ENCODE measurements at regions not wholly inside any gene's neighbourhood (a gene's known extent, or its start where the extent isn't known, plus 50 kb on each side); places are given as distances from the start of the nearest gene placed in this dataset.

DNA sequence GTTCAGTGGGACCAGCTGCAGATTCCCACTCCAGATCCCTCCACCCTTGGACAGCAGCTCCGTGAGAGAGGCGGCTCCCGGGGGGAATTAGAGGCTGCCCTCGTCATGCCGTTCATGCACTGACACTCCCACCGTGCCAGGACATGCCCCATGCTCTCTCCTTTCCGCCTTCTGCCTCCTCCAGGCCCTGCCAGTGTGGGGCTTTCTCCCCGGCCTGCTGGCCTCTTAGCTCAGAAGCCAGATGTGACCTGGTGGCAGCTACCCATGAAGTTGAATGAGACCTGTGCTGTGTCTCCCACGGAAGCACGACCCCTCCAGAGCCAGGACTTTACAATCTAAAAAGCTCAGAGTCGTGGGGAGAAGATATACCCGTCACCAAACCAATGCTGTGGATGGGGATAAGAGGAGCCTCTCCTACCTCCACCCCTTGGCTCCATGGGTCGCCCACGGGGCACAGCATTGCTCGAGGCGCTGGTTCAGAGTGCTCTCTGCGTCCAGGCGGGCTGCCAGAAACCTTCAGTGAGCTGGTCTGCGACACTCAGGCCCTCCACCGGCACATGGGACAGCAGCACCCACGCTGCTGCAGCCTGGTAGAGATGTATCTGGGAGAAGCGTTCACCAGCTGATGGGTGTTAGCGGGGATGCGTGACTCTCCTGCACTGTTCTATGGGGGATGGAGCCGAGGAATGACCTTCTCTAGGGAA is 111.0 kb upstream of the GPC1 start:
- no peak for DNase-seq

DNA sequence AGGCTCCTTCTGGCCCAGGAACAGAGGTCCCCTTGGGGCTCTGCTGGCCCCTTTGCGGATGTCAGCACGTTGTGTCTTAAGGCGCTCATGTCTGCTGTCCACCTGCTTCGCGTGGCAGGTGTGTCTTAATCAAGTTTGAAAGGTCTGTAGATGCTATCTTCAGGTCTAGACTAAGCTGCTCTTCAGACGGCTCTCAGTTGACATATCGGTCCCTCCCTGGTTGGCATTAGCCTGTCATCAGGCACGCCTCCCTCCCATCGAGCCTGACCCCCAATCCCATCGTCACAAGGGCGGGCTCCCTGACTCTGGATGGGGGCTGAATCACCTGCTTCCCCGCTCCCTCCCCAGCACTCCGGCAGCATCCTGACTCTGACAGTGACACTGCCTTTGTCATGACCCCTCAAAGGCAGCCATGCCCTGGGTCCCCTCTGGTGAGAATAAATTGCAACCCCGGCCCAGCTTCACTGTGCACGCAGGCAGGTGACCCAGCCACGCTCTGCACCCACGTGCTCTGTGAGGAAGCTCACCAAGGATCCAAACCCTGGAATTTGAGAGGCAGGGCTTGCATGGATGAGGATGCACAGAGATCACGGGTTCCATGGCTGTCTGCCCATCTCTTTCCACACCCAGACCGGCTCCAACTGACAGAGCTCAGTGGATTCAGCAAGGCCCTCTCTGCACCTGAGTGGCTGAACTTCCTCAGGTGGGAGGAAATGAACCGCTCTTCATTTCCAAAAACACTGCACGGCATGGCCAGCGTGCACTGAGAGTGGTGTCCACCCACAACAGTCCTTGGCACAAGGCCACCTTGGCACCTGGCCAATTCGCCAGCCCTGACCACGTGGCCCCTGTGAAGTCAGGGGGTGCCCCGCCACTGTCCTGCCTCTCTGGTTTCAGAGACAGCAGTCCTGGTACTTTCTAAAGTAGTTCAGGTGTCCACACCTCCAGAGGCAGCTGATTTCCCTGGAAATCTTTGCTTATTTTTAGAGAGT is 110.2 kb upstream of the GPC1 start:
- no peak for DNase-seq

DNA sequence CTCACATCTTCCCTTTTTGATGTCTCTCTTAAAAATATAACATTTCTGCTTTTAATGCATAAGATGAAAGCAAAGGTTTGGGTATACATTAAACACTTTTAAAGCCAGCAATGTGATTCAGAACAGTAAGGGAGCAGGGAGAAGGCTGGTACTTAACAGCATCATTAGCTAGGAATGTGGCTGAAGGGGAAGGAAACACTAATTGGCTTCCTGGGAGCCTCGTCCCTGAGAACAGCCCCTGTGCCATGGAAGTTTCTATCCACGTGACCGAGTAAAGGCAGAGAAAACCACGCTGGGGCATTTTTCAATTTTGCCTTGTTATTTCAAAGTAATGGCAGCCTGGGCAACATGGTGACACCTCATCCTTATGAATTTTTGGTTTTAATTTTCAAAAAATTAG is 109.2 kb upstream of the GPC1 start:
- no peak for DNase-seq

DNA sequence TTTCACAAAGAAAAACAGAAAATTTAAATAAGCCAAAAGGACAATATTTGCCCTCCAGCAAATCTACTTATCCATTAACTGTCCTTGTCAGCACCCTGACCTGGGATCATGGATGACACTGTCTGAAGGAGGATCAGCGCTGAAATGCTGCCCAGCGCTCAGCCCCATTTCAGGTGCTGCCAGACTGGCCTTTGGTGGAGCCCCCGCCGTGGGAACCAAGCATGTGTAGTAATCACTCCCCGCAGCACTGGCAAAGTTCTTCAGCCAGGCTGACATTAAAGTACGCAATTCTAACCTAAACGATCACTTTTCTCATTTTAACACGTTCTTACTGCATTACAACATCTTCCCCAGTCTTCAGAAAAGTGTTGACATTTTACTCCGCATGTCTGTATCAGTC is 108.6 kb upstream of the GPC1 start:
- no peak for DNase-seq

DNA sequence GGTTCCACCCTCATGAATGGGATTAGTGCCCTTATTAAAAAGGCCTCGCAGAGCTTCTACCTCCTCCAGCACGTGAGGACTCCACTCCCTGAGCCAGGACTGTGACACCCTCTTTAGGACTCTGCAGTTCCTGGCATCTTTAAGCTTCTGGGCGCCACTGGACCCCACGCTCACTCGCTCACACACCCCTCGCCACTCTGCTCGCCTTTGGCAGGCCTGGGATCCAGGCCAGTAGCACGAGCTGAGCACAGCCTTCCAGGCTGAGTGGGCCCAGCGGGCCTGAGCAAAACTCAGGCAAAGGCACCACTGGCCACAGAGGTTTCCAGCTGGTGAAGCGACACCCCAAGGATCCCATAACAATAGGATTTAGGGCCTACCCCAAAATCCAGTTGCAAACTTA is 107.9 kb upstream of the GPC1 start:
- DNase-seq: no peak

DNA sequence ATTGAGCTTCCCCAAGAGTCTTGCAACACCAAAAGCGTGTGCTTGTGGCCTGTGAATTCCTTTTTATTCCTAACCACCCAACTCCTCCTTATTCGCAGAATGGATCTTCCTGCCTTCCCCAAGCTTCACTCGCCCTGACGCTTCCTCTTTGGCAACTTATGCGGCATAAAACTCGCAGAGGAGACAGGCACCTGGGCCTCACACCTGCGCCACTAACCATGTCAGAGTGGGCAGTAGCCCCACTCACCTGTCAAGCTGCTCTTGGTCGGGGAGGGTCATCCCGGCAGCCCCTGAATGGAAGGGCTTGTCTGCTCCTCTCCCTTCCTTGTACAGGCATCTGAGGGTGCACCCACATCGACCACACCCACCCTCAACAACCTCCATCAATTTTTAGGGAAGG is 106.9 kb upstream of the GPC1 start:
- DNase-seq: no peak

DNA sequence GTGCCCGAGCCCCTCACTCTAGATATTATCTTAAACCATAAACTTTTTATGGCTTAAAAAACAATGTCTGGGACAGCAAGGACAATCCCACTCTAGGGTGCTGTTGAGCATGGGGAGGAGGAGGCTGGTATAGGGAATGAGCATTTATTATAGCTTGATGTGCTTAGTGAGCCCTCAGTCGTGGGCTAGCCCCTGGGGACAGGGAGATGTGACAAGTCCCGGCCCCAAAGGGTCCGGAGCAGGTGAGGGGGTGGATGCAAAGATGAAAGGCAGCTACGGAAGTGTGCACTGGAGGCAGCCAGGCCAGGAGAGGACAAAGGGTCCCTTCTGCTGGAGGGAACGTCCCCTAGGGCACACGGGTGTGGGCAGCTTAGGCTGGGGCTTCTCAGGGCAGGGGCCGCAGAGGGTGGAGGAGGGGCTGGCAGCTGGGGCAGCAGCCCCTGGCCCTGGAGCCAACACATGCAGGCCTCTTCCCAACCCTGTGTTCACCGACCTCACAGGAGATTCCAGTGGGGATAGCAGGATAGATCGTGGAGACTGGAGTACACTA is 106.3 kb upstream of the GPC1 start:
- no peak for DNase-seq

DNA sequence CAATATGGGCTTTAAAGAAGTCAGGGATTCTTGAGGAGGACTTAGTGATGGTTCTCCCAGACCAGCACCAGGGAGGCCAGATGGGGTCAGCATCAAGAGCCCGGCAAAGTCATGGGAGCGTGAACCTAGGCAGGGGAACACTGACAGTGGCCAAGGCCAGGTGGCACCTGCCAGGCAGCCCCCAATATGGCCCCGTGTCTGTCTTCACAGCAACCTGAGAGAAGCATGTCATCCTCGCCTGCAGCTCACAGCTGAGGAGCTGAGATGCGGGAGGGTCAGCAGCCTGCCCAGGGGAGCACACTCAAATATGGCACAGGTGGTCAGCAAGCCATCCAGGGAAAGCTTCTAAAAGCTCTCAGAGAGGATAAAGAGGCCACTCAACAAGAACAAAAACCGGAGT is 105.7 kb upstream of the GPC1 start:
- DNase-seq: no peak

DNA sequence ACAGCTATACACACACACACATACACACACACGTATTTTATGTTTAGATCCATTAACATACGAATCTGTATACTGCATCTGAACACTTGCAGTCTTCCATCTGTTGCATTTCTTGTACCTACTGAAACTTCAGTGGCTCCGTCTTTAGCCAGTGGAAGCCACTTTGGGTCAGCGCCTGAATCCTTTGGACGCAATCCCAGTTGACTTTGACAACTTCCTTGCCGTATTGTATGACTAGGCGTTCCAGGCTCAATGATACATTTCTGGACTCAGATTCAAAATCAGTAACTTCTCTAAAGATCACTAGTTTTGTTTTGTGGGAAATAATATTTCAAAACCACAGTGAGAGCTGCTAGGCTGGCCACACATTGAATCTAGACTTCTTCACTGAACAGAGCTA is 101.5 kb upstream of the GPC1 start:
- DNase-seq: no peak

DNA sequence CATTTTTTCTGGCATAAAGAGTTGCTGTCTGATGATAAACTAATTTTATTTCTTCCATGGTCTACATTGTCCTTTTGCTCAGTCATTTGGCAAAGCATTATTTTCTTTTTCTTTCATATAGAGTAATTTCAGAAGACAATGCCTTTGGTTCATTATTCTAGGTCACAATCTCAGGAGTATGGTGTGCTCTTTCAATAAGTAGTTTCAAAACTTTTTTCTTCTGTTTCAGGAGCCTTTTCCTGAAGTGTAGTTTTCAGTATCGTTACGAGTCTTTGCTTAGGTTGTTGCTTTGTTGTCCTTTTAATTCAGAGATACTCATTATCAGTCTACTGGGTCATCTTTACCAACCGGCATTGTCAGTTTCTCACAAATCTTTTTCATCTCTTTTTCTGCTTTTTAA is 100.4 kb upstream of the GPC1 start:
- no peak for DNase-seq

DNA sequence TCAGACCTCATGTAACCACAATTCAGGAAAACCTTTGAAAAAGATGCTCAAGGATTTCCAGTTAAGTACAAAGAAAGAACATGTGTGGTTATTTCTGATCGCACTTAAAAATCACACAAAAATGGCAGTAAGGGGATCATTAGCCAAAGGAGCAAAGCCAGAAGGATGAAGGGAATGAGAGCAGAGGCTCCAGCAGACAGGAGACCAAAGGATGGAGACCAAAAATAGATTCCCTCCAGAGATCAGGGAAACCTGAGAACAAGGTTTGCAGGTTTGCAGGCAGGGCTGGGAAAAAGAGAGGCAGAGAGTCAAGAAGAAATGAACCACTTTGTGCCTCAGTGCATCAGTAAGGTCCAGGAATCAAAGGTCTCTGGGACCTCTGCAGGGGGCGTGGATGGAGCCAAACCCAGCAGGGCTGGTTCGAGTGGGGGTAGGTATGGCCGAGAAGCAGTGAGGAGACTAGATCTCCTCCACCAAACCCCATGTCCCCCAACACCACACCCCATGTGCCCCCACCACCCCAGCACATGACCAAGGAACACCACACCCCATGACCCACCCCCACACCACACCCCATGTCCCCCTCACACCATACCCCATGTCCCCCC is 98.5 kb upstream of the GPC1 start:
- no peak for DNase-seq

DNA sequence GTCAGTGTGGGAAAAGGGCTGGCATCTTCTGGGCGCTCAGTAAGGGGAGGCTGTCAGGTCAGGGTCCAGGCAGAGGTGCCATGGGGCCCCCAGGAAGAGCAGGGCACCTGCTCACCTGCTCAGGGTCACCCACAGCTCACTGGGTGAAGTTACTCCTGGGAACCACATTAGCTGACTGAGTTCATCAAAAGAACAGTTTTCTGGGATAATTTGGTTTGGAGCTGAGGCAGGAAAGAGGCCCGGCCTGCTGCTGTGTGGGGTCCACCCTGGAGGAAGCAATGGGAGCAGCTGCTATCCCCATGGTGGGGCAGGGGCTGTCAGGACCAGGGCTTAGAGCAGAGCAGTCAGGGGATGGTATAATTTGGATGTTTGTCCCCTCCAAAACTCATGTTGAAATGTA is 97.2 kb upstream of the GPC1 start:
- DNase-seq: no peak

DNA sequence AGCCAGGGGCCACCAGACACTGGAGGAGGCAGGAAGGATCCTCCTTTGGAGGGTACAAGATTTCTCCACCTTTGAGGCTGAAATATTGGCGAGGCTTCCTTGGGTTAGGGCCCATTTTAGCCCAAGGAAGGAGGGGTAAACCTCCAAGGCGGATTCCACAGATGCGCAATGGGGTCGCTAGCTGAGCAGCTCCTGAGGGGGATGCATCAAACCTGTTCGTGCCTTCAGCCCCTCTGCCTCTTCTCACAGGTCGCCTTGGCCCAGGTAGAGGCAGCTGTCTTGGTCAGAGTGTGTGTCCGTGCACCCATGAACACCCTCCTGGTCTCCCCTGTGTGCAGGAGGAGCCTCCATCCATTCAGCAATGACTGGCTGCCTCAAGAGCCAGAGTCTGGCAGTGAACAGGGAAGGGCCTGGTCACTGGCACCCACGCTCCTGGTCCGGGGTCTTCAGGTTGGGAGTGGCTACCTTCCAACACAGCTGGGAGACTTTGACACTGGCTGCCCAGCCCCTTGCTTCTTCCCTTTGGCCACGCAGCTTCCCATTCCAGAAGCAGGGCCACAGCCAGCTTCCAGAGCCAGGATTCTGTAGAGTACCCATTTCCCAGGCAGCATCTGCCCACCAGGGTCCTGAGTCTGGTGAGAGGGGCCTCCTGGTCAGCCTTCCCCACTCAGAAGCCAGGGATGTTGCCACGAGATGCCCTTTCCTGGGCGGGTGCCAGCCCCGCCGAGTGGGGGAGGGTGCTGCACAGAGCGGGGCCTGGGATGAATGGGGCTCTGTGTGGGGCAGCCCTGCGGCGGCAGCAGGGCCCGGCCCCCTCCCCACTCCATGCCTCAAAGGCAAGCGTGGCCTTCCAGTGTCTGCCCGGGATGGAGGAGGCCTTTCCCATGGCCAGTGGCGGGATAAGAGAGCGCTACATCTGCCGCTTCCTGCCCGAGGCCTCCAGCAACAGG is 95.8 kb upstream of the GPC1 start:
- DNase-seq: no peak

DNA sequence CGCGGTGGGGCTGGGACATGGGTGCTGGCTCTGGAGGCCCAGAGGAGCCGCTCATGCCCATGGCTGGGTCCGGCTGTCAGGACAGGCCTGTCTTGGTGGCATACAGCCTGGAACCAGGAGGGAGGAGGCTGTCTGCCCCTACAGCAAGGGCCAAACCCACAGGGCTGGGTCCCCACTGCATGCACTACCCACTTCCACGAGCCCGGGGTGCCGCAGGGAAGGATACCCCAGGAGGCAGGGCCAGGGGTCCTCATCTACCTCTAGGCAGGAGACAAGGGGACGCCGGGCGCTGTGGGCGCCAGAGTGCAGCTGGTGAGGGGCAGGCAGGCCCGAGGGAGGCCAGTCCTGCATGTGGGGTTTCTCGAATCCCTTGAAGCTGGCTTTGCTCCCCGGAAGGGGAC is 95.1 kb upstream of the GPC1 start:
- DNase-seq: no peak

DNA sequence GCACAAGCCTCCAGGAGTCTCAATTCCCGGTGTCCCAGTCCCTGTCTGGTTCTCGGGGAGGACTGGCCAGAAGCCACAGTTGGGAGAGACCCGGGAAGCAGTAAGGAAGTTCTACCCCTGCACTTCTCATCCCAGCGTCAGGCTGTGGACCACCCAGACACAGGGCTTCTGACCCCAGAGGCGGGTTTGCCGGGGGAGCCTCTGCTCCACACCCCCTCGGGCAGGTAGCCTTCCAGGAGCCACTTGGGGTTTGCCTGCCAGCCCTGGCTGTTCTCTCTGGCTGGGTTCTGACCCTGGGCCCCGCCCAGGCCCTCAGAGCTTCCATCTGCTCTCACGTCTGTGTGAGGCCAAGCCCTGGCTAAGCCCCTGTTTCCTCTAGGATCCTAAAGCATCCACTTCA is 94.4 kb upstream of the GPC1 start:
- DNase-seq: no peak

DNA sequence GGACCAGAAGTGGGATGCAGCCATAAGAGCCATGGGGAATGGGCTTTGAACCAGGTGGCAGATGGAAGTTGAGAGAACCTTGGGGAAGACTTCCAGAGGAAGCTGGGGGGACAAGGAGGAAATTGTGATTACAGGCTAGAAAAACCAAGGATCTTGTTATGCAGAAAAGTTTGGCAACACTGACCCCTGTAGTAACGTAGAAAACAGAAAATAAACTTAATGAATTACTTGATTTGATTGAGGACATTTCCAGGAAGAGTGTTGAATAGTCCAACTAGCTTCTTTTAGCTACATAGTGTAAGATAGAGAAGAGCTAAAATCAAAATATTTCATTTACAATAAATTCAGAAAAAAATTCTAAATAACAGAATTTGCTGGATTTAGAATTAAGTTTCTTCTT is 91.9 kb upstream of the GPC1 start:
- no peak for DNase-seq

DNA sequence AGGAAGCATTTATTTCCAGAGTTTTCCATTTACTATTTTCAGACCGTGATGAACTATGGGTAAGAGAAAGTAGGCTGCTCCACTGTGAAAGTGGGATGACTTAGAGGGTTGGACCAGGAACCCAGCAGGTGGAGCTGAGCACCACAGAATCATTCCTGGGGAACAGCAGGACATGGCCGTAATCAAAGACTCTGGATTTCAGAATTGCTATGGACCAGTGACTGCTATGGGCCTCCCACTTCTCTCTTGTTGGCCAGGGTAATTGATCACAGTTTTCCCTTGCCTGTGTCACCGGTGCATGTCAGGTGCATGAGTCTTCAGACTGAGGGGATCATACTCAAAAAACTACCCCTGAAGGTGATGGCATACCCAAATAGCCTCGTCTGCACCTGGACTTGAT is 90.6 kb upstream of the GPC1 start:
- DNase-seq: no peak

DNA sequence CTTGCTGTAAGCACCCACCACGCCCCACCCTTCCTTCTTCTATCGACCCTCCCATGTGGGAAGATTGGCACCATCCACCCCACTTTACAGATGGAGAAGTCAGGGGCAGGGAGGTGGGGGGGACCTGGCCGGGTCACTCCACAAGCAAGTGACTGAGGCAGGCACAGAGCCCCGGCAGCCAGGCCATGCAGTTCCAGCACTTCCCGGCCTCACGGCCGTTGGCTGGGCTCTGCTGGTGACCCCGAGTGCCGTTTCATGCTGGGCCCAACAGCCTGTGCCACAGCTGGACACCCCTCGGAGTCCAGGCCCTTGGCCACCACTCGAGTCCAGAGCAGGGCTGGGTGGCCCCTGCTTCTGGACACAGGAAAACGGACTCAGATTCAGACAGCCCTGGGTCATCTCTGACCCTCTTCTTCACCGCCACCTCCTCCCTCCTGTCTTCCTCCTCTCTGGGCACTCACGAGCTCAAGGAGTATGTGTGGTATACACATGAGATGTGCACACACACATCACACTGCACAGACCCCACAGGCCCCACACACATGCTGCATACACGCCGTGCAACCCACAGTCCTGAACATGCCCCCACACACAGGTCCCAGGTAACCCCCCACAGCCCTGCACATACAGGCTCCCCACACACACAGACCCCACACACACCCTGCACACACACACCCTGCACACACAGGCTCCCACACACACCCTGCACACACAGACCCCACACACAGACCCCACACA is 89.3 kb upstream of the GPC1 start:
- DNase-seq: no peak

DNA sequence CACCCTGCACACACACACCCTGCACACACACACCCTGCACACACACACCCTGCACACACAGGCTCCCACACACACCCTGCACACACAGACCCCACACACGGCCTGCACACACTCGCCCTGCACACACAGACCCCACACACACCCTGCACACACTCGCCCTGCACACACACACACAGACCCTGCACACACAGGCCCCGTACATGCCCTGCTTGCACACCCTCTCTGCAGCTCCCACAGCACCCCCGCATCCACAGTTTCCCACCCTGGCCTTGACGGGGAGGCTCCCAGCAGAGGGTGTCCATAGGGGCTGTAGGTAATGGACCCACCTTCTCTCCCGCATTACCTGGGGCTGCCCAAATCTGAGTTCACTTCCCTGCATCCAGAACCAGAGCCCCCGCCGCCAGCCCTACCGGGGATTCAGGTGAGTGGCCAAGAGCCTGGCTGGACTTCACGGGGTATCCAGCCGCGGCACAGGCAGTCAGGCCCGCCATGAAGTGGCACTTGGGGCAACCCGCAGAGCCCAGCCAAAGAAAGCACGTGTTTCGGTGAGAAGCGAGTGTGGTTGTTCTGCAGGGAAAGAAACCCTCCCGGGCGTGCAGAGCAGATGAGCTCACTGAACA is 88.6 kb upstream of the GPC1 start:
- DNase-seq: no peak

DNA sequence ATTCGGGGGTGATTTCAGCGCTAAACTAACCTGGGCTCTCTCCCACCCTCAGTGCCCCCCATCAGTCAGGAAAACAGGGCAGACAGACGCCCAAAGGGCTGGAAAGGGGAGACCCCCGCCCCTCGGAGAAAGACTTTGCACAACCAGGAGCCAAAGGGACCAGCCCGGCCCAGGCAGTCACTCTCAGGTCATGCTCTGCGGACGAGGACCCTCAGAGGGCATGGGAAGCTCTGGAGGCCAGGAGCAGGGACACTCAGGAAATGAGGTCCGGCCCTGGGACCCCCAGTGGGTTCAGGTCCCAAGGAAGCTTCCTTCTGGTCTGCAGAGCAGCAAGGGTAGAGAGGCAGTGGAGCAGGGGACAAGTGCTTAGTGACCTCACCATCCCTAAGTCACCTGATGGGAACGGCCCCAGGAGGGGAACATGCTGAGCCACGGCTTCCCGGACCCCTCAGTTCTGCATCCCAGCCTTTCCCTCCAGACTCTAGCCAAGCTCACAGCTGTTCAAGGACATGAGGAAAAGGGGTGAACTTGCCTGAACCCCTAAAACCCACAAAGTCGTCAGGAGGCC is 88.0 kb upstream of the GPC1 start:
- no peak for DNase-seq

DNA sequence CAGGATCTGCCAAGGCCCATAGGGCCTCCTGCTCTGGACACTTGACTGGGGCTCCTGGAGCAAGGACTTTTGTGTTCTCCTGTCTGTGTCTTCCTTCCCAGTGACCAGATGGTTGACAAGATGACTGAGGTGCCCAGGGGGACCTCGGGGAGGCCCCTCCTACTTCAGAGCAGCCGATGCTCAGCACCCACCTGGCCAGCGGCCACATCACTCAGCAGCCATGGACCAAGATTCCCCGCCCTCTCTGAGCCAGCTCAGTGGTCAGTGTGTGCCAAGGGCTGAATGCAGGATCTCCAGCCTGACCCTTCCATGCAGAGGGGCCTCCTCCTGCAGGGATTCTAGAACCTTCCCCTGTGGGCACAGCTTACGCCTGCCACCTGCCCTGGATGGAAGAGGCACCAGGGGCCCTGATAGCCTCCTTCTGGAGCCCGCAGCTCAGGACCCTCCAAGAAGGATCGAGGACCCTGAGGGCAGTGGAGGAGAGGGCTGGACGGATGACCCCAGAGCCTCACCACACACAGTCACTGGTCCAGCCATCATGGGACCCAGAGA is 87.4 kb upstream of the GPC1 start:
- no peak for DNase-seq

All from activated CD4-positive, alpha-beta T cell treated with anti-CD3 and anti-CD28 coated beads, Interleukin-2, amount 50 U/mL, for 4 hours (primary cell).